ENCODE measurements at regions not wholly inside any gene's neighbourhood (a gene's known extent, or its start where the extent isn't known, plus 50 kb on each side); places are given as distances from the start of the nearest gene placed in this dataset.

- no peak for DNase-seq (ENCODE audit: low read depth in 2 of 2)
Observed at GRCh38 chr15:97087006-97087741, 756.7 kb downstream of the NR2F2 start.

- no peak for DNase-seq (ENCODE audit: low read depth in 2 of 2)
Observed at GRCh38 chr15:97091093-97091492, 760.6 kb downstream of the NR2F2 start.

- DNase-seq (ENCODE audit: low read depth in 2 of 2) = no peak
Observed at GRCh38 chr15:97092656-97093055, 762.2 kb downstream of the NR2F2 start.

- no peak for DNase-seq (ENCODE audit: low read depth in 2 of 2)
Observed at GRCh38 chr15:97096303-97096835, 765.9 kb downstream of the NR2F2 start.

GRCh38 chr15:97099040-97099439 is 768.5 kb downstream of the NR2F2 start:
- DNase-seq (ENCODE audit: low read depth in 2 of 2) = no peak

- no peak for DNase-seq (ENCODE audit: low read depth in 2 of 2)
Observed at GRCh38 chr15:97101572-97101971, 771.1 kb downstream of the NR2F2 start.

- DNase-seq (ENCODE audit: low read depth in 2 of 2) = no peak
Observed at GRCh38 chr15:97114900-97115760, 784.6 kb downstream of the NR2F2 start.

- DNase-seq (ENCODE audit: low read depth in 2 of 2) = no peak
Observed at GRCh38 chr15:97115761-97116070, 785.2 kb downstream of the NR2F2 start.

GRCh38 chr15:97124790-97125189 is 794.3 kb downstream of the NR2F2 start:
- DNase-seq (ENCODE audit: low read depth in 2 of 2) = no peak

GRCh38 chr15:97126553-97127233 is 796.2 kb downstream of the NR2F2 start:
- DNase-seq (ENCODE audit: low read depth in 2 of 2) = no peak

- DNase-seq (ENCODE audit: low read depth in 2 of 2) = no peak
Observed at GRCh38 chr15:97129674-97130073, 799.2 kb downstream of the NR2F2 start.

- DNase-seq (ENCODE audit: low read depth in 2 of 2) = no peak
Observed at GRCh38 chr15:97140216-97140615, 809.7 kb downstream of the NR2F2 start.

- no peak for DNase-seq (ENCODE audit: low read depth in 2 of 2)
Observed at GRCh38 chr15:97141360-97141759, 810.9 kb downstream of the NR2F2 start.

- DNase-seq (ENCODE audit: low read depth in 2 of 2) = no peak
Observed at GRCh38 chr15:97141871-97142270, 811.4 kb downstream of the NR2F2 start.

GRCh38 chr15:97143592-97144376 is 813.3 kb downstream of the NR2F2 start:
- DNase-seq (ENCODE audit: low read depth in 2 of 2) = no peak

GRCh38 chr15:97144377-97144711 is 813.8 kb downstream of the NR2F2 start:
- DNase-seq (ENCODE audit: low read depth in 2 of 2) = no peak

GRCh38 chr15:97146929-97147870 is 813.3 kb upstream of the ARRDC4 start:
- no peak for DNase-seq (ENCODE audit: low read depth in 2 of 2)

GRCh38 chr15:97153356-97153965 is 807.0 kb upstream of the ARRDC4 start:
- no peak for DNase-seq (ENCODE audit: low read depth in 2 of 2)

GRCh38 chr15:97156739-97157265 is 803.7 kb upstream of the ARRDC4 start:
- DNase-seq (ENCODE audit: low read depth in 2 of 2) = no peak

Data from fibroblast of skin of left quadriceps (primary cell).